Cardiac septum (tissue), 1 donor: ENCODE measurements at regions not wholly inside any gene's neighbourhood (a gene's known extent, or its start where the extent isn't known, plus 50 kb on each side); places are given as distances from the start of the nearest gene placed in this dataset.

Experiments
- DNase-seq: peaks from one replicate; pipeline ENCODE4 v3.0.0-alpha.2; 2020; ENCODE audit warnings: low spot score
- intact Hi-C: fragments of 100-400 bp; cut with DNase I; formaldehyde crosslinking; loops from one replicate; pipeline ENCODE4 v1.14.0; 2022
- donor health status: DM: no; HTN: no; CAD: no.

DNA sequence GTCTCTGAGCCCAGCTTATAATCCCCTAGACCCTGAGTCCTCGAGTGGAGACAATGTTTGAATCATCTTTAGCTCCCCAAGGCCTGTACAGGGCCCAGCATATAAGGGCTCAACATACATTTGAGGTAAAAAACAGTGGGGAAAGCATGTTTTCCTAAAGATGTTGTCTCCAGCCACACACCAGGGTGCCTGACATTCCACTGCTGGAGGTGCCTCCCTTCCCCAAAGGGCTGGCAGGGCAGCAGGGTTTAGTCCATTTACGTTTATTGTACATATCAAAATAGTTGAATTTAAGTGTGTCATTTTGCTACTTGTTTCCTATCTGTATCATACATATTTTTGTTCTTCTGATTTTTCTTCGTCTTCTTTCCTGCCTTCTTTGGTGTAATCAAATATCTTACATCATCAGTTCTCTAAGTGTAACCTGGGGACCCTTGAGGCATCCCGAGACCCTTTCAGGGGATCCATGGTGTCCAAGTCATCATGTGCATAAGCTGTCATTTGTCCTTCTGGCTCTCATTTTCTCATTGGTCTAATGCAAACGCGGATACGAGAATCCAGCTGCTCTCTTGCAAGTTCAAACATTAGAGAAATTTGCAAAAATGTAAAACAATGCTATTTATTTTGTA lies 101.6 kb downstream of the PDGFA start:
- DNase-seq, result no peak
- intact Hi-C loops, result no loop called here

- DNase-seq, result no peak
- intact Hi-C loops, result no loop called here
Measured at GRCh38 chr7:418636-419280, 100.9 kb downstream of the PDGFA start.

DNA sequence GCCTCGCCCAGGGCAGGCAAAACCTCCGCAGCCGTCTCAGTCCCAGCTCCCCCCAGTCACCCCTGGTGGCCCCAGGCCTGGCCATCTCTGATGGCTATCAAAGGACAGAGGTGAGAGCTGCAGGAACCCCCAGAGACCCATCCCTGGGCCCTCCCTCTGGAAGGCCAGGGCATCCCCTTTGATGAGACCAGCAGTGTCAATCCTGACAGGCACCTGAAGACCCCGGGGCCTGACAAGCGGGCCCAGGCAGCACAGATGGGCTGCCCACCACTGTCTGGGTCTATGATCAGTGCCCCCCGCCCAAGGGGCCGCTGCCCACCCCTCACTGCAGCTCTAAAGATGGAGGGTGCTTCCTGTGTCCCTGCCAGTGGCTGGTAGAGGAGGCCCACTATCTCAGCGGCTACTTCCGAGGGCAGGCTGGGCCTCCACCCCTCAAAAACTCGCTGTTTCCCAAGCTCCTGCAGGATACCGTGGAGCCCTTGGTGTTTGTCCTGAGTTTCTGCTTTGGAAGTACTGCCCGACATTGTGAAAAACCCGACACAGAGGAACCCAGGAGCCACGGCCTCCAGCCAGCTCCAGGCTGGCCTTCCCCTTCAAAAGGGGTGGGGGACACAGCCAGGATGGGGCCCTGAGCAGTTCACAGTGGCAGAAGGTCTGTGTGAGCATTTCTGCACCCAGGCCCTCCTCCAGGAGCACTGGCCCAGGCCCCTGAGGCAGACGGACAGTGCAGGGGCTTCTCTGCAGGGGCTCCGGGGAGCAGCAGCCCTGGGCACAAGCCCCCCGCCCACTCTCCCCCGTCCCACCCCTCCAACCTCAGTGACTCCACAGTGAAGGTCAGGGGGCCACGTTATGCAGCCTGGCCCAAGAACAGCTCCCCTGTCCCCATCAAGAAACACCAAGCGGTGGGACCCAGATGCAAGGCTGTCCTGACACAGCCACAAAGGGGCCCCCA lies 99.2 kb downstream of the PDGFA start:
- intact Hi-C loops, result no loop called here
- DNase-seq, result no peak

DNA sequence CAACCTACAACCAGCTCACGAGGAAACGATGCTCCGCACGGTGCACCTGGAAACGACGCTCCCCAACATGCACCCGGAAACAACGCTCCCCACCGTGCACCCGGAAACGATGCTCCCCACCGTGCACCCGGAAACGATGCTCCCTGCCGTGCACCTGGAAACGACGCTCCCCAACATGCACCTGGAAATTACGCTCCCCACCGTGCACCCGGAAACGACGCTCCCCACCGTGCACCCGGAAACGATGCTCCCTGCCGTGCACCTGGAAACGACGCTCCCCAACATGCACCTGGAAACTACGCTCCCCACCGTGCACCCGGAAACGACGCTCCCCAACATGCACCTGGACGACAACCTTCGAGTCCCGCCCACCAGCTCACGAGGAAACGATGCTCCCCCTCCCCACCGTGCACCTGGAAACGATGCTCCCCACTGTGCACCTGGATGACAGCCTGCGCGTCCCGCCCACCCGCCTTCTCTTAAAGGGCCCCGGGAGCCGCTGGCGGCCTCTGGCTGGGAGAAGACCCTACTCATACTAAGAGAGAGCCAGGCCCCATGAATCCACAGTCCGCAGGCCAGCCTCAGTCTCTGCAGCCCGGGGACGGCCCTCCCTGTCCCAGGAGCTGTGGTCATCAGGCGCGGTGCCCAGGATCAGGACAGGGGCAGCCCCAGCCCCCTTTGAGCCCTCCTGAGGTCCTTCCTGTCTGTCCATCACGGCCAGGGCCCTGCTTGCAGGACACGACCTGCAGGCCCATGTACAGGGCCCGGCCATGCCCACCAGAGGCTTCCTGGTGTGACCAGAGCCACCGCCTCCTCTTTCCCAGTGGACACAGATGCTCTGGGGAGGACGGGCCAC lies 98.3 kb downstream of the PDGFA start:
- DNase-seq, result no peak
- intact Hi-C loops, result no loop called here

DNA sequence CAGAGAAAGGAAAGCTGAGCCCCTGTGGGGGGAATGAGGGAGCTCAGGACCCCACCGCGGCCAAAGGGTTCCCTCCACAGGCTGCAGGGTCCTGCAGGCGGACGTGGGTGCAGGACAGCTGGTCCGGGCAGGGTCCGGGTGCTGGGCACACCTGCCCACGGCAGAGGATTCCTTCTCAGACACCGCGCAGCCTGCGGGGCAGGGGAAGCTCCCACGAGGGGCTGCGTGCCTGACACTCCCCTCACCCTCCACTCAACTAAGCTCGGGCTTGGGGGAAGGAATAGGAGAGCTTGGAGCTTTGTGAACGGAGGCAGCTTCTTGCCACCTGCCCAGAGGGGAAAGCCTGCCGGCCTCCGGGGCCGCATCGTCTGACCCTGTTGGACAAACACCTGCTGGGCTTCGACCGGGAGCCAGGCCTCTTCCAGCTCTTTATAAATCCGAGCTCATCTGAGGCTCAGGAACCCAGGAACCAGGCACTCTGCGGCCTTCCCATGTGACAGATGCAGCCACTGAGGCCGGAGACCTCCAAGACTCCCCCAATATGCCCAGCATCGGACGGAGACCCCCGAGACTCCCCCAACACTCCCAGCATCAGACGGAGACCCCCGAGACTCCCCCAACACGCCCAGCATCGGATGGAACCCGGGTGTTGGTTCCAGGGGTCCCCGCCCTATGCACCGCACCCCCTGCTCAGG lies 97.3 kb downstream of the PDGFA start:
- intact Hi-C loops, result no loop called here
- DNase-seq, result no peak

GRCh38 chr7:422886-423225 lies 96.8 kb downstream of the PDGFA start:
- no peak for DNase-seq
- intact Hi-C loops, result no loop called here

DNA sequence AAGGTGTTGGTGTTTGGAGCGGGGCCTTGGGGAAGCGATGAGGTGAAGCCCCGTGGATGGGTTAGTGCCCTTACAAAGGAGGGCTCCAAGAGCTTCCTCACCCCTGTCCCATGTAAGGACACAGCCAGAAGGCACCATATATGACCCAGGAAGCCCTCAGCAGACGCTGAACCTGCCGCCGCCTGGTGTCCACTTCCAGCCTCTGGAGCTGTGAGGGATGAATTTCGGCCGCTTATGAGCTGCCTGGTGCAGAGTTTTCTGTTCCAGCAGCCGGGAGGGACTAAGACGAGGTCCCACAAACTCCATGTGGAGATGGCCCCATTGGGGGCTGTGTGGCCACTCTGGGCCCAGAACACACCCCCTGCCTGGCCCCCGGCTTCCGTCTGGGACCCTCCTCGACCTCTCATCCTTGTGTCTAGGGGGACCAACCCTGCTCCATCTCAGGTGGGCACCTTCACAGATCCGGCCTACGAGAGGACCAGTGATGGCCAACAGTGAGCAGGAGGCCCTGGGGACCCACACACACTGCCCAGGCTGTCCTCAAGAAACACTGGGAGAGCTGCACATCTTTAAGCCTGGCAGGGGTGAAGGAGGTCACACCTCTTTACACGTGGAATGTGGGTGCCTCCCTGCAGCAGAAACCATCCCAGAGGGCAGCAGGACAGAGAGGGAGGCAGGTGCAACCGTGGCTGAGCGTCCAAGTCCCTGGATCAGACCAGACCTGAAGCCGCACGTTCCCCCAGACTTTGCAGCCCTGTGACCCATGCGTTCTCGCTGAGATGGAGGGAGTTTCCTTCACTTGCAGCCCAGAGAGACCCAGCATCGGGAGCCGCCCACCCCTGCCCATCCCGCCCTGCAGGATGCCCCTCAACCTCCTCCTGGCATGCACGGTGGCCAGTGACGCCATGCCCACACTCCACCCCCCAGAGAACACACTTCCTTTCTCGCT lies 96.1 kb downstream of the PDGFA start:
- no peak for DNase-seq
- intact Hi-C loops, result no loop called here

GRCh38 chr7:424301-424935 lies 95.2 kb downstream of the PDGFA start:
- intact Hi-C loops, result no loop called here
- DNase-seq, result no peak

GRCh38 chr7:424961-425793 lies 94.5 kb downstream of the PDGFA start:
- DNase-seq, result no peak
- intact Hi-C loops, result no loop called here

DNA sequence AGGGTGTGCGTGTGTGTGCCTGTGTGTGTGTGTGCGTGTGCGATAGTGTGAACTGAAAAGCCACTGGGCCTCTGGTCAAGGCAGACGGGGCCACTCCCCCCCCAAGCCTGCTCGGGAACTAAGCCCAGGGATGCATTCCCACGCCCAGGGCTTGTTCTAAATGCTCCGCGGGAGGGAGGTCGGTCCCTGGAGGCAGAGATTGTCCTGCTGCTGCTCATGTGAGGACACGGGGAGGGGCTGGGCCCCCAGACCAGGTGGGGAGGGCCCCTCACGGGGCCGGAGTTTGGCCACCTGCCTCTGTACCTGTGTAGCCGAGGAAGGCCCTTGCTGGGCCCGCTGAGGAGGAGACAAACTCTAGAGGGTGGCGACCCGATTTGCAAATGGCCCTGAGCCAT lies 93.9 kb downstream of the PDGFA start:
- DNase-seq, result no peak
- intact Hi-C loops, result no loop called here

- DNase-seq, result no peak
- intact Hi-C loops, result no loop called here
Measured at GRCh38 chr7:426510-426909, 93.1 kb downstream of the PDGFA start.

- DNase-seq, result no peak
- intact Hi-C loops, result no loop called here
Measured at GRCh38 chr7:427506-428103, 92.0 kb downstream of the PDGFA start.

DNA sequence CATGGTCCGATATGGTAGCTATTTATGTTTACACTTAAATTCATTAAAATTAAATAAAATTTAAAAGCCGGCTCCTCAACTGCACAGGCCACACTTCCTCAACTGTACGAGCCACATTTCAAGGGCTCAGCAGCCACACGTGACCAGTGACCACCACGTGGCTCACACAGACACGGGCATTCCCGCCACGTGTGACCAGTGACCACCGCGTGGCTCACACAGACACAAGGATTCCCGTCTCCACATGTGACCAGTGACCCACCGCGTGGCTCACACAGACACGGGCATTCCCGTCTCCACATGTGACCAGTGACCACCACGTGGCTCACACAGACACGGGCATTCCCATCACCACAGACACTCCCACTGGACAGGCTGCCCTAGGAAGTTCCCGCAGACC lies 91.3 kb downstream of the PDGFA start:
- intact Hi-C loops, result no loop called here
- no peak for DNase-seq

- no peak for DNase-seq
- intact Hi-C loops, result no loop called here
Measured at GRCh38 chr7:428927-429827, 90.5 kb downstream of the PDGFA start.

DNA sequence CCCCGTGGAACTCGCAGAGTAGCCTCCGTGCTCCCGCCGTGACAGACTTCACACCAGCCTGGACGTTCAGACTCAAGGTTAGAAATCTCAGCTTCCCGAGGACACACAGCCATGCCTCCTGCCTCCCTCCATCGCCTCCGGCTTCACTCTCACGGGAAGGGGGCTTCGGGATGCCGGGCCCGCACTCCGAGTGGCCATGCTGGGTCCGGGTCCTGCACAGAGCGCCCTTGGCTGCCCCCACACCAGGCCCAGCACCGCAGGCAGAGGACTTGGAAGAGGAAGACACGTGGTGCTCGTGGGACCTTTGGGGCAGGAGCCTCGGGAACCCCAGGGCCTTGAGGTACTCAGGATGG lies 89.8 kb downstream of the PDGFA start:
- intact Hi-C loops, result no loop called here
- DNase-seq, result no peak

DNA sequence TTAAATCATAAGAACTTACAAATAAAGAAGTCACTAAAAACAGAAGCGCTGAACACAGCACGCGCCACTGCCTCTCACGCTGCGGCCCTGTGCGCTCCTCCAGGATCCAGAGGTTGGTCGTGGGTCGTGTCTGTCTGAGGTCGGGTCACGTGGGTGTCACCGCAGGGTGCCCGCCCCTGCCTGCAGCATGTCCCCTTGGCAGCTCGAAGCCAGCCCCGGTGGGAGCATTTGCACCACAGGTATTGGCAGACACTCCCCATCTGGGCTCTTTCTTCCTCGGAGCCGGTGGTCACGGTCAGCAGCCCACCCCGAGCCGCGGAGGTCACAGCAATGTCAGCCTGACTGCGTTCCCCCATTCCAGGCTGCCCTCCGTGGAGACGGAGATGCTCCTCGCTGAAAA lies 88.6 kb downstream of the PDGFA start:
- intact Hi-C loops, result no loop called here
- DNase-seq, result no peak
